WTC11 (cell line): ENCODE measurements at regions not wholly inside any gene's neighbourhood (a gene's known extent, or its start where the extent isn't known, plus 50 kb on each side); places are given as distances from the start of the nearest gene placed in this dataset.

ENCODE experiments used
- ATAC-seq: fragments of 200-7000 bp; cut with Tn5 transposase; 2 replicates; pipeline ENCODE4 v1.10.0; 2021; ENCODE audit warnings: mild to moderate bottlenecking, moderate library complexity
- CTCF ChIA-PET: fragments of 300-600 bp; sonication (Branson Sonifier 250); formaldehyde crosslinking; loops from one replicate; lab custom pipeline; 2021; ENCODE audit warnings: antibody characterized with exemption; lab: Charles Lee
- POLR2A ChIA-PET: fragments of 350-600 bp; sonication (Branson Sonifier 250); formaldehyde crosslinking; loops from one replicate; lab custom pipeline; 2021; ENCODE audit warnings: antibody characterized with exemption; lab: Charles Lee
- DNase-seq: peaks from one replicate; pipeline ENCODE4 v3.0.0; 2021; ENCODE audit warnings: low spot score
- H3K27ac Mint-ChIP-seq: 2 replicates; pipeline ENCODE4 v1.8.0; 2021; ENCODE audit warnings: mixed read lengths
- H3K27me3 Mint-ChIP-seq: 2 replicates; pipeline ENCODE4 v1.8.0; 2021; ENCODE audit warnings: low read depth, mild to moderate bottlenecking, moderate library complexity, mixed read lengths
- H3K36me3 Mint-ChIP-seq: 2 replicates; pipeline ENCODE4 v1.8.0; 2021; ENCODE audit warnings: mixed read lengths
- H3K4me1 Mint-ChIP-seq: 2 replicates; pipeline ENCODE4 v1.8.0; 2022; ENCODE audit warnings: mixed read lengths
- H3K4me3 Mint-ChIP-seq: 2 replicates; pipeline ENCODE4 v1.8.0; 2021; ENCODE audit warnings: mild to moderate bottlenecking, moderate library complexity, mixed read lengths
- H3K9me3 Mint-ChIP-seq: 2 replicates; pipeline ENCODE4 v1.8.0; 2021; ENCODE audit warnings: mixed read lengths
- CBFB ChIP-seq: sonication (generic); formaldehyde crosslinking; IDR thresholded peaks from 2 replicates; pipeline ENCODE4 v1.8.1; 2022; ENCODE audit warnings: mild to moderate bottlenecking, low read depth, missing genetic modification reagents
- CREM ChIP-seq: sonication (generic); formaldehyde crosslinking; IDR thresholded peaks from 2 replicates; pipeline ENCODE4 v1.8.1; 2022; ENCODE audit warnings: mild to moderate bottlenecking, missing genetic modification reagents, moderate library complexity
- EMX1 ChIP-seq: fragments of 250-450 bp; sonication (Bioruptor Pico); IDR thresholded peaks from 2 replicates; pipeline ENCODE4 v1.8.0; 2021; ENCODE audit warnings: mild to moderate bottlenecking
- FOXJ3 ChIP-seq: sonication (generic); formaldehyde crosslinking; IDR thresholded peaks from 2 replicates; pipeline ENCODE4 v1.9.0; 2021; ENCODE audit warnings: missing genetic modification reagents, mild to moderate bottlenecking, borderline replicate concordance
- IRF2 ChIP-seq: sonication (generic); formaldehyde crosslinking; IDR thresholded peaks from 2 replicates; pipeline ENCODE4 v1.8.0; 2022; ENCODE audit warnings: low read depth, missing genetic modification reagents, borderline replicate concordance
- JAZF1 ChIP-seq: fragments of 250-450 bp; sonication (Bioruptor Pico); IDR thresholded peaks from 2 replicates; pipeline ENCODE4 v1.9.0; 2021; ENCODE audit warnings: moderate library complexity, mild to moderate bottlenecking, inconsistent platforms
- JUN ChIP-seq: sonication (generic); formaldehyde crosslinking; IDR thresholded peaks from 2 replicates; pipeline ENCODE4 v1.8.0; 2023; ENCODE audit warnings: mild to moderate bottlenecking, missing genetic modification reagents
- NR1H2 ChIP-seq: sonication (generic); formaldehyde crosslinking; IDR thresholded peaks from 2 replicates; pipeline ENCODE4 v1.9.0; 2021; ENCODE audit warnings: mild to moderate bottlenecking, moderate library complexity, missing genetic modification reagents
- NR3C1 ChIP-seq: sonication (generic); formaldehyde crosslinking; conservative IDR thresholded peaks from 2 replicates; pipeline ENCODE4 v1.8.1; 2023; ENCODE audit warnings: low read depth, mild to moderate bottlenecking, missing genetic modification reagents
- ZNF138 ChIP-seq: sonication (generic); formaldehyde crosslinking; conservative IDR thresholded peaks from 2 replicates; pipeline ENCODE4 v1.8.1; 2022; ENCODE audit warnings: mild to moderate bottlenecking, moderate library complexity, missing genetic modification reagents
- ZNF416 ChIP-seq: fragments of 250-450 bp; sonication (Bioruptor Pico); IDR thresholded peaks from 2 replicates; pipeline ENCODE4 v1.9.0; 2021; ENCODE audit warnings: mild to moderate bottlenecking, inconsistent platforms
- ZNF423 ChIP-seq: fragments of 250-450 bp; sonication (Bioruptor Pico); IDR thresholded peaks from 2 replicates; pipeline ENCODE4 v2.1.2; 2022; ENCODE audit warnings: mild to moderate bottlenecking, moderate library complexity
- TF ChIP-seq, protein P1 (sequence below): sonication (generic); formaldehyde crosslinking; IDR thresholded peaks from 2 replicates; pipeline ENCODE4 v1.8.1; 2022; ENCODE audit warnings: low read depth, missing genetic modification reagents, borderline replicate concordance
- TF ChIP-seq, protein P2 (sequence below): fragments of 250-450 bp; sonication (Bioruptor Pico); IDR thresholded peaks from 2 replicates; pipeline ENCODE4 v2.1.2; 2022; ENCODE audit warnings: mild to moderate bottlenecking, moderate library complexity
- TF ChIP-seq, protein P3 (sequence below): sonication (generic); formaldehyde crosslinking; IDR thresholded peaks from 2 replicates; pipeline ENCODE4 v1.8.0; 2023; ENCODE audit warnings: mild to moderate bottlenecking, missing genetic modification reagents
- TF ChIP-seq, protein P4 (sequence below): sonication (generic); formaldehyde crosslinking; IDR thresholded peaks from 2 replicates; pipeline ENCODE4 v1.8.1; 2023; ENCODE audit warnings: mild to moderate bottlenecking, missing genetic modification reagents, borderline replicate concordance
- TF ChIP-seq, protein P5 (sequence below): fragments of 250-450 bp; sonication (Bioruptor Pico); IDR thresholded peaks from 2 replicates; pipeline ENCODE4 v1.9.0; 2021; ENCODE audit warnings: mild to moderate bottlenecking
- TF ChIP-seq, protein P6 (sequence below): sonication (generic); formaldehyde crosslinking; IDR thresholded peaks from 2 replicates; pipeline ENCODE4 v1.8.1; 2023; ENCODE audit warnings: mild to moderate bottlenecking, moderate library complexity, missing genetic modification reagents
- TF ChIP-seq, protein P7 (sequence below): sonication (generic); formaldehyde crosslinking; IDR thresholded peaks from 2 replicates; pipeline ENCODE4 v1.8.0; 2022; ENCODE audit warnings: mild to moderate bottlenecking, missing genetic modification reagents
- TF ChIP-seq, protein P8 (sequence below): sonication (generic); formaldehyde crosslinking; IDR thresholded peaks from 2 replicates; pipeline ENCODE4 v1.8.0; 2023; ENCODE audit warnings: missing genetic modification reagents

DNA sequence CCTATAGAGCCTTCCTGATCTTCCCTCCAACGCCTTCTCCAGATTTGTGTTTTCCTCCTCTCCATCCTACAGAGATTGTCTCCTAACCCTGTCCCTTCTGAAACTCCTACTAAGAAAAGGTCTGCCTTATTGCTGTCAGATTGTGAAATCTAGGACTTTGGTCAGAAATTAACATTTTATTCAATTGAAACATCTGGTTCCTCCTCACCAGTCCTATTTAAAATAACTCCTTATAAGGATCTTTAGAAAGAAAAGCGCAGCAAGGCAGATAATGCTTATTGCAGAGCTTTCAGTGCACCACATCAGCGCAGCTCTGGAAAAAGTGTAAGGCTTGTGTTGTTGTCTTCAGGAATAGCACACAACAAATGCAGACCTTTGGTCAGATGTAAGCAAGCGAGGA, 477.8 kb upstream of the CHST9 start:
- DNase-seq: no peak
- Mint-ChIP-seq H3K36me3 (no peaks in the 10 kb centered on the region), H3K4me1 (peaks cover 54% of the 10 kb centered on the region), H3K9me3 (peaks cover 3% of the 10 kb centered on the region; the same call in 1 of the 2 replicates), H3K4me3 (no peak overlapping the region), H3K27me3 (no peaks in the 10 kb centered on the region), H3K27ac (no peak overlapping the region)
- ATAC-seq: no peak
- CTCF ChIA-PET: interaction anchor here (1.8 kb wide), 1 partner anchor 87 kb away, joined by 9 read pairs; no protein-coding TSS in a partner anchor
- POLR2A ChIA-PET: no interaction called here
- TF ChIP-seq, protein P1, sequence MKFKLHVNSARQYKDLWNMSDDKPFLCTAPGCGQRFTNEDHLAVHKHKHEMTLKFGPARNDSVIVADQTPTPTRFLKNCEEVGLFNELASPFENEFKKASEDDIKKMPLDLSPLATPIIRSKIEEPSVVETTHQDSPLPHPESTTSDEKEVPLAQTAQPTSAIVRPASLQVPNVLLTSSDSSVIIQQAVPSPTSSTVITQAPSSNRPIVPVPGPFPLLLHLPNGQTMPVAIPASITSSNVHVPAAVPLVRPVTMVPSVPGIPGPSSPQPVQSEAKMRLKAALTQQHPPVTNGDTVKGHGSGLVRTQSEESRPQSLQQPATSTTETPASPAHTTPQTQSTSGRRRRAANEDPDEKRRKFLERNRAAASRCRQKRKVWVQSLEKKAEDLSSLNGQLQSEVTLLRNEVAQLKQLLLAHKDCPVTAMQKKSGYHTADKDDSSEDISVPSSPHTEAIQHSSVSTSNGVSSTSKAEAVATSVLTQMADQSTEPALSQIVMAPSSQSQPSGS (CRISPR knock-in tag): no peak
- TF ChIP-seq ZNF416 (CRISPR knock-in tag) (no peak), CBFB (CRISPR knock-in tag) (no peak), JAZF1 (CRISPR knock-in tag) (no peak), JUN (no peak), CREM (CRISPR knock-in tag) (no peak), ZNF138 (CRISPR knock-in tag) (no peak), ZNF423 (no peak), EMX1 (no peak), NR3C1 (CRISPR knock-in tag) (no peak), IRF2 (no peak)
- TF ChIP-seq, protein P2, sequence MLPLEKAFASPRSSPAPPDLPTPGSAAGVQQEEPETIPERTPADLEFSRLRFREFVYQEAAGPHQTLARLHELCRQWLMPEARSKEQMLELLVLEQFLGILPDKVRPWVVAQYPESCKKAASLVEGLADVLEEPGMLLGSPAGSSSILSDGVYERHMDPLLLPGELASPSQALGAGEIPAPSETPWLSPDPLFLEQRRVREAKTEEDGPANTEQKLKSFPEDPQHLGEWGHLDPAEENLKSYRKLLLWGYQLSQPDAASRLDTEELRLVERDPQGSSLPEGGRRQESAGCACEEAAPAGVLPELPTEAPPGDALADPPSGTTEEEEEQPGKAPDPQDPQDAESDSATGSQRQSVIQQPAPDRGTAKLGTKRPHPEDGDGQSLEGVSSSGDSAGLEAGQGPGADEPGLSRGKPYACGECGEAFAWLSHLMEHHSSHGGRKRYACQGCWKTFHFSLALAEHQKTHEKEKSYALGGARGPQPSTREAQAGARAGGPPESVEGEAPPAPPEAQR: no peak
- TF ChIP-seq, protein P3, sequence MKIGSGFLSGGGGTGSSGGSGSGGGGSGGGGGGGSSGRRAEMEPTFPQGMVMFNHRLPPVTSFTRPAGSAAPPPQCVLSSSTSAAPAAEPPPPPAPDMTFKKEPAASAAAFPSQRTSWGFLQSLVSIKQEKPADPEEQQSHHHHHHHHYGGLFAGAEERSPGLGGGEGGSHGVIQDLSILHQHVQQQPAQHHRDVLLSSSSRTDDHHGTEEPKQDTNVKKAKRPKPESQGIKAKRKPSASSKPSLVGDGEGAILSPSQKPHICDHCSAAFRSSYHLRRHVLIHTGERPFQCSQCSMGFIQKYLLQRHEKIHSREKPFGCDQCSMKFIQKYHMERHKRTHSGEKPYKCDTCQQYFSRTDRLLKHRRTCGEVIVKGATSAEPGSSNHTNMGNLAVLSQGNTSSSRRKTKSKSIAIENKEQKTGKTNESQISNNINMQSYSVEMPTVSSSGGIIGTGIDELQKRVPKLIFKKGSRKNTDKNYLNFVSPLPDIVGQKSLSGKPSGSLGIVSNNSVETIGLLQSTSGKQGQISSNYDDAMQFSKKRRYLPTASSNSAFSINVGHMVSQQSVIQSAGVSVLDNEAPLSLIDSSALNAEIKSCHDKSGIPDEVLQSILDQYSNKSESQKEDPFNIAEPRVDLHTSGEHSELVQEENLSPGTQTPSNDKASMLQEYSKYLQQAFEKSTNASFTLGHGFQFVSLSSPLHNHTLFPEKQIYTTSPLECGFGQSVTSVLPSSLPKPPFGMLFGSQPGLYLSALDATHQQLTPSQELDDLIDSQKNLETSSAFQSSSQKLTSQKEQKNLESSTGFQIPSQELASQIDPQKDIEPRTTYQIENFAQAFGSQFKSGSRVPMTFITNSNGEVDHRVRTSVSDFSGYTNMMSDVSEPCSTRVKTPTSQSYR: no peak
- TF ChIP-seq, protein P4, sequence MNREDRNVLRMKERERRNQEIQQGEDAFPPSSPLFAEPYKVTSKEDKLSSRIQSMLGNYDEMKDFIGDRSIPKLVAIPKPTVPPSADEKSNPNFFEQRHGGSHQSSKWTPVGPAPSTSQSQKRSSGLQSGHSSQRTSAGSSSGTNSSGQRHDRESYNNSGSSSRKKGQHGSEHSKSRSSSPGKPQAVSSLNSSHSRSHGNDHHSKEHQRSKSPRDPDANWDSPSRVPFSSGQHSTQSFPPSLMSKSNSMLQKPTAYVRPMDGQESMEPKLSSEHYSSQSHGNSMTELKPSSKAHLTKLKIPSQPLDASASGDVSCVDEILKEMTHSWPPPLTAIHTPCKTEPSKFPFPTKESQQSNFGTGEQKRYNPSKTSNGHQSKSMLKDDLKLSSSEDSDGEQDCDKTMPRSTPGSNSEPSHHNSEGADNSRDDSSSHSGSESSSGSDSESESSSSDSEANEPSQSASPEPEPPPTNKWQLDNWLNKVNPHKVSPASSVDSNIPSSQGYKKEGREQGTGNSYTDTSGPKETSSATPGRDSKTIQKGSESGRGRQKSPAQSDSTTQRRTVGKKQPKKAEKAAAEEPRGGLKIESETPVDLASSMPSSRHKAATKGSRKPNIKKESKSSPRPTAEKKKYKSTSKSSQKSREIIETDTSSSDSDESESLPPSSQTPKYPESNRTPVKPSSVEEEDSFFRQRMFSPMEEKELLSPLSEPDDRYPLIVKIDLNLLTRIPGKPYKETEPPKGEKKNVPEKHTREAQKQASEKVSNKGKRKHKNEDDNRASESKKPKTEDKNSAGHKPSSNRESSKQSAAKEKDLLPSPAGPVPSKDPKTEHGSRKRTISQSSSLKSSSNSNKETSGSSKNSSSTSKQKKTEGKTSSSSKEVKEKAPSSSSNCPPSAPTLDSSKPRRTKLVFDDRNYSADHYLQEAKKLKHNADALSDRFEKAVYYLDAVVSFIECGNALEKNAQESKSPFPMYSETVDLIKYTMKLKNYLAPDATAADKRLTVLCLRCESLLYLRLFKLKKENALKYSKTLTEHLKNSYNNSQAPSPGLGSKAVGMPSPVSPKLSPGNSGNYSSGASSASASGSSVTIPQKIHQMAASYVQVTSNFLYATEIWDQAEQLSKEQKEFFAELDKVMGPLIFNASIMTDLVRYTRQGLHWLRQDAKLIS: no peak
- TF ChIP-seq, protein P5, sequence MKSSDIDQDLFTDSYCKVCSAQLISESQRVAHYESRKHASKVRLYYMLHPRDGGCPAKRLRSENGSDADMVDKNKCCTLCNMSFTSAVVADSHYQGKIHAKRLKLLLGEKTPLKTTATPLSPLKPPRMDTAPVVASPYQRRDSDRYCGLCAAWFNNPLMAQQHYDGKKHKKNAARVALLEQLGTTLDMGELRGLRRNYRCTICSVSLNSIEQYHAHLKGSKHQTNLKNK (CRISPR knock-in tag): no peak

DNA sequence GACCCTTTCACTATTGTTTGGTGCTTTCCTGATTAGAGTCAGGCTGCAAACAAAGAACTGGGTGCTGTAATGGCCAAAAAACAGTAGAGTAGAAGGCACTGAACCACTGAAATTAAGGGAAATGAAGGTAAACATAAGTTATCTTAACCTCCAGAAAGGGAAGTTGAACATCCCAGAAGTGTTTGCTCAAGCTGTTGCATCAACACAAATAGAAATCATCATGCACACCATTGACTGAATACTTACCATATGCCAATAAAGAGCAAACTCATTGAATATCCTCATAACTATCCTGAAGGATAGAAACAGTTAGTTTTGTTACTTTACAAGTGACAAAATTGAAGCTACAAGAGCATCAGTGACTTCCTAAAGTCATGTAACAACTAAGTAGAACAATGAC, 477.4 kb upstream of the CHST9 start:
- ATAC-seq: no peak
- peaks cover 3% of the 10 kb centered on the region; the same call in 1 of the 2 replicates for H3K9me3 Mint-ChIP-seq
- no peaks in the 10 kb centered on the region for H3K27me3 Mint-ChIP-seq
- H3K4me3 Mint-ChIP-seq: no peak overlapping the region
- POLR2A ChIA-PET: no interaction called here
- no peaks in the 10 kb centered on the region for H3K36me3 Mint-ChIP-seq
- peaks cover 54% of the 10 kb centered on the region for H3K4me1 Mint-ChIP-seq
- no peak overlapping the region for H3K27ac Mint-ChIP-seq
- DNase-seq: no peak
- CTCF ChIA-PET: interaction anchor here (0.7 to 1.8 kb wide), 2 partner anchors 56 to 87 kb away, joined by 3 to 9 read pairs; no protein-coding TSS in a partner anchor
- TF ChIP-seq, protein P6, sequence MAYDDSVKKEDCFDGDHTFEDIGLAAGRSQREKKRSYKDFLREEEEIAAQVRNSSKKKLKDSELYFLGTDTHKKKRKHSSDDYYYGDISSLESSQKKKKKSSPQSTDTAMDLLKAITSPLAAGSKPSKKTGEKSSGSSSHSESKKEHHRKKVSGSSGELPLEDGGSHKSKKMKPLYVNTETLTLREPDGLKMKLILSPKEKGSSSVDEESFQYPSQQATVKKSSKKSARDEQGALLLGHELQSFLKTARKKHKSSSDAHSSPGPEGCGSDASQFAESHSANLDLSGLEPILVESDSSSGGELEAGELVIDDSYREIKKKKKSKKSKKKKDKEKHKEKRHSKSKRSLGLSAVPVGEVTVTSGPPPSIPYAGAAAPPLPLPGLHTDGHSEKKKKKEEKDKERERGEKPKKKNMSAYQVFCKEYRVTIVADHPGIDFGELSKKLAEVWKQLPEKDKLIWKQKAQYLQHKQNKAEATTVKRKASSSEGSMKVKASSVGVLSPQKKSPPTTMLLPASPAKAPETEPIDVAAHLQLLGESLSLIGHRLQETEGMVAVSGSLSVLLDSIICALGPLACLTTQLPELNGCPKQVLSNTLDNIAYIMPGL (CRISPR knock-in tag): no peak
- TF ChIP-seq NR1H2 (CRISPR knock-in tag) (no peak), ZNF423 (no peak), FOXJ3 (CRISPR knock-in tag) (no peak), NR3C1 (CRISPR knock-in tag) (no peak), JUN (no peak), JAZF1 (CRISPR knock-in tag) (no peak)
- TF ChIP-seq, protein P7, sequence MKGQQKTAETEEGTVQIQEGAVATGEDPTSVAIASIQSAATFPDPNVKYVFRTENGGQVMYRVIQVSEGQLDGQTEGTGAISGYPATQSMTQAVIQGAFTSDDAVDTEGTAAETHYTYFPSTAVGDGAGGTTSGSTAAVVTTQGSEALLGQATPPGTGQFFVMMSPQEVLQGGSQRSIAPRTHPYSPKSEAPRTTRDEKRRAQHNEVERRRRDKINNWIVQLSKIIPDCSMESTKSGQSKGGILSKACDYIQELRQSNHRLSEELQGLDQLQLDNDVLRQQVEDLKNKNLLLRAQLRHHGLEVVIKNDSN (CRISPR knock-in tag): no peak
- TF ChIP-seq, protein P8, sequence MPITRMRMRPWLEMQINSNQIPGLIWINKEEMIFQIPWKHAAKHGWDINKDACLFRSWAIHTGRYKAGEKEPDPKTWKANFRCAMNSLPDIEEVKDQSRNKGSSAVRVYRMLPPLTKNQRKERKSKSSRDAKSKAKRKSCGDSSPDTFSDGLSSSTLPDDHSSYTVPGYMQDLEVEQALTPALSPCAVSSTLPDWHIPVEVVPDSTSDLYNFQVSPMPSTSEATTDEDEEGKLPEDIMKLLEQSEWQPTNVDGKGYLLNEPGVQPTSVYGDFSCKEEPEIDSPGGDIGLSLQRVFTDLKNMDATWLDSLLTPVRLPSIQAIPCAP (CRISPR knock-in tag): no peak
- TF ChIP-seq, protein P2: no peak
